ENCODE measurements at regions not wholly inside any gene's neighbourhood (a gene's known extent, or its start where the extent isn't known, plus 50 kb on each side); places are given as distances from the start of the nearest gene placed in this dataset.

DNA sequence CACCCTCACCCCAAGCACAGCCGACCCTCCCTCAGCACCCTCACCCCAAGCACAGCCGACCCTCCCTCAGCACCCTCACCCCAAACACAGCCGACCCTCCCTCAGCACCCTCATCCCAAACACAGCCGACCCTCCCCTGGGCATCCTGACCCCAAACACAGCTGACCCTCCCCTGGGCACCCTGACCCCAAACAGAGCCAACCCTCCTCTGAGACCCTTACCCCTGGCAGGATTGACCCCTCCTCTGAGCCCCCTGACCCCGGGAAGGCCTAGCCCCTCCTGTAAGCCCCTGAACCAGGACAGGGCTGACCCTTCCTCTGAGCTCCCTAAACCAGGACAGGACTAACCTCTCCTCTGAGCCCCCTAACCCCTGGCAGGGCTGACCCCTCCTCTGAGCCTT lies 84.4 kb upstream of the RAB6C start:
- no peaks in the 10 kb centered on the region for H3K9me3 ChIP-seq (ENCODE audit: low read depth)
- H3K9me2 ChIP-seq (replicated peaks; ENCODE audit: insufficient read depth), result no peaks in the 10 kb centered on the region
- no peaks in the 10 kb centered on the region for H4K20me1 ChIP-seq (ENCODE audit: insufficient read depth, poor library complexity, severe bottlenecking)
- no peak for DNase-seq (ENCODE audit: low spot score)
- TF ChIP-seq, protein P1, sequence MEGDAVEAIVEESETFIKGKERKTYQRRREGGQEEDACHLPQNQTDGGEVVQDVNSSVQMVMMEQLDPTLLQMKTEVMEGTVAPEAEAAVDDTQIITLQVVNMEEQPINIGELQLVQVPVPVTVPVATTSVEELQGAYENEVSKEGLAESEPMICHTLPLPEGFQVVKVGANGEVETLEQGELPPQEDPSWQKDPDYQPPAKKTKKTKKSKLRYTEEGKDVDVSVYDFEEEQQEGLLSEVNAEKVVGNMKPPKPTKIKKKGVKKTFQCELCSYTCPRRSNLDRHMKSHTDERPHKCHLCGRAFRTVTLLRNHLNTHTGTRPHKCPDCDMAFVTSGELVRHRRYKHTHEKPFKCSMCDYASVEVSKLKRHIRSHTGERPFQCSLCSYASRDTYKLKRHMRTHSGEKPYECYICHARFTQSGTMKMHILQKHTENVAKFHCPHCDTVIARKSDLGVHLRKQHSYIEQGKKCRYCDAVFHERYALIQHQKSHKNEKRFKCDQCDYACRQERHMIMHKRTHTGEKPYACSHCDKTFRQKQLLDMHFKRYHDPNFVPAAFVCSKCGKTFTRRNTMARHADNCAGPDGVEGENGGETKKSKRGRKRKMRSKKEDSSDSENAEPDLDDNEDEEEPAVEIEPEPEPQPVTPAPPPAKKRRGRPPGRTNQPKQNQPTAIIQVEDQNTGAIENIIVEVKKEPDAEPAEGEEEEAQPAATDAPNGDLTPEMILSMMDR (IDR thresholded peaks at IDR 0.05; ENCODE audit: poor library complexity), result no peak
- TF ChIP-seq EZH2phosphoT487 (IDR thresholded peaks at IDR 0.05; ENCODE audit: low read depth, severe bottlenecking, unreplicated experiment), result no peak
- no peak for TF ChIP-seq EZH2 (IDR thresholded peaks at IDR 0.05; ENCODE audit: borderline replicate concordance)
- 89% methylated on average over 1 of the region's 5 CpGs for WGBS (ENCODE audit: low lambda C conversion rate, missing lambda C conversion rate)
- no peak overlapping the region for H3K4me2 ChIP-seq
- H3K36me3 ChIP-seq (replicated peaks; ENCODE audit: insufficient read depth, low read depth), result no peaks in the 10 kb centered on the region
- H3K4me1 ChIP-seq (ENCODE audit: insufficient read depth), result no peaks in the 10 kb centered on the region
- H3K27me3 ChIP-seq, result no peaks in the 10 kb centered on the region
- H3K79me2 ChIP-seq, result no peaks in the 10 kb centered on the region
- no peak overlapping the region for H3K4me3 ChIP-seq
- H2AFZ ChIP-seq, result no peak overlapping the region
- H3K27ac ChIP-seq, result no peak overlapping the region

DNA sequence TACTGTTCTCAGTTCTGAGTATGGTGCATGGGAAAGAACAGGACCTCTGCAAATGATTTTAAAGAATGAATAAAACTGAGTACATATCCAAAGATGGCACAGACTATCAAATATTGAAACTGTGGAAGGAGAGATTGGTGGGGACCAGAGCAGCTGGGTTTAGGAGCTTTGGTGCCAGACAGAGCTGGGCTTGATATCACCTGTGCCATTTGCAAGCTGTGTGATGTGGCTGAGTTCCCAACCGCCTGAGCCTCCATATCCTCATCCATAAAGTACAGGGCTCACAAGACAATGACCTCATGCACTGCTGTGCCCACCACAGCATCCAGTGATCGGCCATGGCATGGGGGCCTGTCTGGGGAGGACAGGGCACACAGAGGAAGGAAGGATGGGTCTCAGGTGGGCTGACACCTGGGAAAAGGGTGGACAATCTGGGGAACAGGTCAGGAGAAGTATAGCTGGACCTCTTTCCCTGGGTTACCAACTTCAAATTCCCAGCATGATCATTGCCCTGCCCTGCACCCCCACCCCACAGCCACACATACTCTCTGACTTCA lies 83.9 kb upstream of the RAB6C start:
- Histone ChIP-seq H3K9me2 (replicated peaks; ENCODE audit: insufficient read depth) (no peaks in the 10 kb centered on the region), H2AFZ (no peak overlapping the region), H3K4me3 (no peak overlapping the region), H3K4me2 (no peak overlapping the region), H3K9me3 (ENCODE audit: low read depth) (no peaks in the 10 kb centered on the region), H3K4me1 (ENCODE audit: insufficient read depth) (no peaks in the 10 kb centered on the region), H4K20me1 (ENCODE audit: insufficient read depth, poor library complexity, severe bottlenecking) (no peaks in the 10 kb centered on the region), H3K79me2 (no peaks in the 10 kb centered on the region), H3K27ac (no peak overlapping the region), H3K27me3 (no peaks in the 10 kb centered on the region), H3K36me3 (replicated peaks; ENCODE audit: insufficient read depth, low read depth) (no peaks in the 10 kb centered on the region)
- TF ChIP-seq, protein P1 (IDR thresholded peaks at IDR 0.05; ENCODE audit: poor library complexity), result no peak
- TF ChIP-seq EZH2phosphoT487 (IDR thresholded peaks at IDR 0.05; ENCODE audit: low read depth, severe bottlenecking, unreplicated experiment) (no peak), EZH2 (IDR thresholded peaks at IDR 0.05; ENCODE audit: borderline replicate concordance) (no peak)
- WGBS (ENCODE audit: low lambda C conversion rate, missing lambda C conversion rate), result 80% methylated on average over 2 of the region's 2 CpGs
- DNase-seq (ENCODE audit: low spot score), result no peak

GRCh38 chr2:129896226-129897100 lies 83.0 kb upstream of the RAB6C start:
- Histone ChIP-seq H3K4me1 (ENCODE audit: insufficient read depth) (no peaks in the 10 kb centered on the region), H3K4me3 (no peak overlapping the region), H3K79me2 (no peaks in the 10 kb centered on the region), H2AFZ (no peak overlapping the region), H3K9me3 (ENCODE audit: low read depth) (no peaks in the 10 kb centered on the region), H4K20me1 (ENCODE audit: insufficient read depth, poor library complexity, severe bottlenecking) (no peaks in the 10 kb centered on the region), H3K4me2 (no peak overlapping the region), H3K27me3 (no peaks in the 10 kb centered on the region), H3K36me3 (replicated peaks; ENCODE audit: insufficient read depth, low read depth) (no peaks in the 10 kb centered on the region), H3K27ac (no peak overlapping the region), H3K9me2 (replicated peaks; ENCODE audit: insufficient read depth) (no peaks in the 10 kb centered on the region)
- DNase-seq (ENCODE audit: low spot score), result no peak
- WGBS (ENCODE audit: low lambda C conversion rate, missing lambda C conversion rate), result 85% methylated on average over 9 of the region's 9 CpGs
- TF ChIP-seq EZH2phosphoT487 (IDR thresholded peaks at IDR 0.05; ENCODE audit: low read depth, severe bottlenecking, unreplicated experiment), result no peak

DNA sequence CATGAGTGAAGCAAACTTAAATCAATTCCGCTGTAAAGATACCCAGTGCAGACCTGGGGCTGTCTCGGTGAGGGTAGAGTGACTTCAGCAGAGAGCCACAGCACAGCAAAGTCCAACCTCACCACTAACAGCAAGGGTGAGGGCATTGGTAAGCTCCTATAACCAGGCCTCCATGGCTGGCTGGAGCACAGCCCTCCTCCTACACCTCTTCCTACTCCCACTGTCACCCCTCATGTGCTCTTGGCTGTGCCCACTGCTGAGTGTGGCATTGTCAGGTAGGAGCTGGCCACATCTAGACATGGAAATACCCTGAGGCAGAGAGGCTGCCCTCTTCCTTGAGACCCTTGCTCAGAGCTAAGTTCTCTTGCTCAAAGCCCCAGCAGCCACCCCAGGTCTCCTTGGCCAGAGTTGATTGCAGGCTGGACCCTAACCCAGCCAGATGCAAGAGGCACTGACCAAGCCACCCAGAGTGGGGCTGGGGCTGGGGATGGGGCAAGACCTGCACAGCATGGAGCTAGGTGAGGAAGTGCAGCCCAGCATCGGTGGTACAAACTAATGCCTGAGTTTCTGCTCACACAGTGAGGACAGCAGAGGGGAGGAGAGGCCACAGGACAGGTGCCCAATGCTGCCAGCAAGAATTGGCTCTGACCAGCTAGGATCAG lies 77.6 kb upstream of the RAB6C start:
- Histone ChIP-seq H3K4me3 (no peak overlapping the region), H3K4me1 (ENCODE audit: insufficient read depth) (no peaks in the 10 kb centered on the region), H3K27ac (no peak overlapping the region), H4K20me1 (ENCODE audit: insufficient read depth, poor library complexity, severe bottlenecking) (no peaks in the 10 kb centered on the region), H3K9me3 (ENCODE audit: low read depth) (no peaks in the 10 kb centered on the region), H3K36me3 (replicated peaks; ENCODE audit: insufficient read depth, low read depth) (no peaks in the 10 kb centered on the region), H3K79me2 (no peaks in the 10 kb centered on the region), H3K4me2 (no peak overlapping the region), H3K27me3 (no peaks in the 10 kb centered on the region), H3K9me2 (replicated peaks; ENCODE audit: insufficient read depth) (no peaks in the 10 kb centered on the region), H2AFZ (no peak overlapping the region)
- DNase-seq (ENCODE audit: low spot score), result no peak
- 97% methylated on average over 2 of the region's 3 CpGs for WGBS (ENCODE audit: low lambda C conversion rate, missing lambda C conversion rate)
- TF ChIP-seq EZH2 (IDR thresholded peaks at IDR 0.05; ENCODE audit: borderline replicate concordance) (no peak), EZH2phosphoT487 (IDR thresholded peaks at IDR 0.05; ENCODE audit: low read depth, severe bottlenecking, unreplicated experiment) (no peak)
- TF ChIP-seq, protein P1 (IDR thresholded peaks at IDR 0.05; ENCODE audit: poor library complexity), result no peak
